ACHN (cell line): ENCODE measurements at regions not wholly inside any gene's neighbourhood (a gene's known extent, or its start where the extent isn't known, plus 50 kb on each side); places are given as distances from the start of the nearest gene placed in this dataset.

ENCODE experiments used
- DNase-seq: peaks from one replicate; pipeline ENCODE4 v3.0.0-alpha.2; 2015
- in situ Hi-C: cut with HindIII; loops from 2 replicates; pipeline ENCODE4 v1.10.0; 2017; ENCODE audit warnings: low sequenced_read_pairs, low pct_ligation_motif_present, low pct_unique_long_range_greater_than_20kb

DNA sequence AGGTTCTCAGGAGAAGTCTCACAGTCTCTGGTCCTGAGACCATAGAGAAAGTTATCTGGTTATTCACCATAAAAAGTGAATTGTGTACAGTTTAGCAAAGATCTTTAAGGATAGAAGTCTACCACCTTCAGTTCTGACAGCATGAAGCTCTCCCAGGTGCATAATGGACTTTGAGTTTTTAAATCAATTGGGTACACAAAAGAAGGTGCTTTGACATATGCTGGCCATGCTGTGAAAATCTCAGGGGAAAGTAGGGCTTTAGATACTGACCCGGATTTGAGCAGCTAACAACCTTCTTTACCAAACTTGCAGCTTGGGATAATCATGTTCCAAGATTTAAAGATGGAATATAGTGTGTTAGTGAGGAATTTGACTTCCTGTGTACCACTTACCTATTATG lies 264.2 kb downstream of the ZSWIM6 start:
- in situ Hi-C loops = no loop called here
- no peak for DNase-seq

DNA sequence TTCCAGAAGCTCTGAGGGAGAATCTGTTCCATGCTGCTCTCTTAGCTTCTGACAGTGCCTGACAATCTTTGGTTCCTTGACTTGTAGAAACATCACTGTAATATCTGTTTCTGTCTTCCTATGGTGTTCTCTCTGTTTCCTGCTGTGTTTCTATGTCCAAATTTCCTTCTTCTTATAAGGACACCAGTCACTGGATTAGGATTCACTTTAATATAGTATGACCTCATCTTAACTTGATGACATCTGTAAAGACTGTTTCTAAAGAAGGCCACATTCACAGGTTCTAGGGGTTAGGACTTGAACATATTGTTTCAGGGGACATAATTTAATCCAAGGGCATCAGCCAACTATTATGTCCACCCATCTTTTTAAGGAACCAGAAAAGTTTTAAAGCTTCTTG lies 265.6 kb downstream of the ZSWIM6 start:
- in situ Hi-C loops = no loop called here
- no peak for DNase-seq

GRCh38 chr5:61598126-61598525 lies 266.1 kb downstream of the ZSWIM6 start:
- in situ Hi-C loops = no loop called here
- no peak for DNase-seq

GRCh38 chr5:61599370-61600122 lies 267.5 kb downstream of the ZSWIM6 start:
- in situ Hi-C loops = no loop called here
- no peak for DNase-seq

GRCh38 chr5:61600123-61600444 lies 268.0 kb downstream of the ZSWIM6 start:
- in situ Hi-C loops = no loop called here

DNA sequence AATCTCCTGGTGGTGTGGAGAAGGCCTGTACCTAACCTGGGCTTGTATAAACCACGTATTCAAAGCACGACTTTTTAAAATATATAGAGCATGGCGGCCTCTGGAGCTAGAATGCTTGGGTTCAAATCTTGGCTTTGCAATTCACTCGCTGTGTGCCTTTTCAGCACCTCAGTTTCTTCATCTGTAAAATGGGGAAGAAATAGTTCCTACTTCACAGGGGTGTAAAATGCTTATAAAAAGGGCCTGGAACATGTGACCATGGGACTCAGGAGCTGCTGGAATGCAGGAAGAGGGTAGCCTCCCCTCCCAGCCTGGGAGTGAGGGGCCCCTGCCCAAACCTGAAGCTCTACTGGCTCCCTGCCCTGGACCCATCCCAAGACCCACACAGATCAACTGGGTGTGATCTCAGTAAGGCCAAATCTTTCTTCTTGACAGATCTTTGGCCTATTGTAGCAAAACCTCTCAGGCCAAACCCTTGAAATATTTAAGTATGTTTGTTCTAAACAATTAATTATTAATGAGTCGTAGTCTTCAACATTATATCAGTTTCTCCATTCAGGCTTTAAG lies 269.0 kb downstream of the ZSWIM6 start:
- in situ Hi-C loops = no loop called here
- DNase-seq = no peak

More at GRCh38 chr5:61600123-61600444, 268.0 kb downstream of the ZSWIM6 start:
- DNase-seq = no peak

DNA sequence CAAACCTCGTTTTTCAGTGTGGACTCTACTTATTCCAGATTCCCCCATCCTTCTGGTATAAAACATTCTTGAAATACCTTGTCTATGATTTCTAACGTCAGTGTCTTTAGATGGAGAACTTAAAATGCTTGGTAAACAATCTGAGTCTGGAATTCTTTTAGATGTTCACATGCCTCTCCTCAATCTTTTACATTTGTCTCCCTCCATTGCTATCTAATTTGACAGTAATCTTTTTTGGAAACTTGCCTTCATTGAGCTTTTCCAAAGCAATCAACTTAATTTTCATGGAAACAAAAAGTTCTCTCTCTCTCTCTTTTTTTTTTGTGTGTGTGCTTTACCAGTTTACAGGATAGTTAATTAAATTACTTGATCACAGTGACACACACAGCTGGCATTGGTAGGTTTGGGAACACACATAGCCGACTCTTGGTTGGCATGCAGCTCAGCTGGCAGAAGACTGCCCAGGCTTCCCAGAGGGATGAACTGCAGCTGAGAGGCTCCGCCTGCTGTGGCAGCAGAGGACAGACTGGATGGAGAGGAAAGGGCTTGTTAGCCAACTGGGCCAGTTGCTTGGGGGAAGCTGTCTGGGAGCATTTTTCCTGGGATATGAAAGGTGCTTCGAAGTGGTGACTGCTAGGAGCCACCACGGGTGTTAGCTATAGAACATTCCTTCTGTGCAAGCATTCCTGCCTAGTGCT lies 271.3 kb downstream of the ZSWIM6 start:
- no peak for DNase-seq
- in situ Hi-C loops = no loop called here

DNA sequence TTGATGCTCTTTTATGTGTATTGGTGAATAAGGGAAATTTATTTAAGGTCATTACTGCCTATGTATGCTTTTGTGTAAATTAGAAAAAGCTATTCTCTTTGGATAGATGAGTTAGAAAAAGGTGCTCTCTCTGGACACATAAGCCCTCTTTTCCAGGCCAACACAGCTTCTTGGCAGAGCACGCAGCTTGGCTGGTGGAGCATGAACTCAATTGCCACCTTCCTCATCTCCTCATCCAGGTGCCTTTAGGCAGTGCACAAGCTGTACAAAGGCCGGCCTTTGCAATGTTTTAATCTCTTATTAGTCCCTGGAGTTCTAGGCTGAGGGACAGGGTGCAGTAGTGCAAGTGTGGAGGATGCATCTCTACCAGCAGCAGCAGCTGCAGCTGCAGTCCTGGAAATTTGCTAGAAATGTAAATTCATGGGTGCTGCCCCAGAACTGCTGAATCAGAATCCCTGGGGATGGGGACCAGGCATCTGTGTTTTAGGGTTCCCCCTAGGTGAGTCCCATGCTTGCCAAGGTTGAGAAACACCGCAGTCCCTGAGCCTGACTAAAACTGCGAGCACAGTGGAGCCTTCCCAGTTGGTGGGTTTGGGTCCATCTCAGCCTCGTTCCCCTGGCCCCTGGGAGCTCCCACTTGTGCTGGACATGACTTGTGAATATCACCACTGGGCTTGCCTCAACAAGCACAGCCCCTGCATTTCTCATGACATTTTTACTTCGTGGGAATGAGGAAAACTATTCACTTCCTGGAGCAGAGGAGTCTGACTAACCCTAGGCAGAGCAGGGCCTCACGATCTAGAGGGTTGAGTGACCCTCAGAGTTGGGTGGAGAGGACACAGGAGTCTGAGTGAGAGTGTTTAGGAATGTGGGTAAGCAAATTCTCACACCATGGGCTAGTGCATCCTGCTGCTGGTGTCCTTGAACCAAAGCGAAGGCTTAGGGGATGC lies 272.3 kb downstream of the ZSWIM6 start:
- DNase-seq = no peak
- in situ Hi-C loops = no loop called here

- DNase-seq = no peak
- in situ Hi-C loops = no loop called here
Measured at GRCh38 chr5:61609840-61610677, 278.0 kb downstream of the ZSWIM6 start.

GRCh38 chr5:61610678-61611024 lies 278.6 kb downstream of the ZSWIM6 start:
- no peak for DNase-seq
- in situ Hi-C loops = no loop called here

DNA sequence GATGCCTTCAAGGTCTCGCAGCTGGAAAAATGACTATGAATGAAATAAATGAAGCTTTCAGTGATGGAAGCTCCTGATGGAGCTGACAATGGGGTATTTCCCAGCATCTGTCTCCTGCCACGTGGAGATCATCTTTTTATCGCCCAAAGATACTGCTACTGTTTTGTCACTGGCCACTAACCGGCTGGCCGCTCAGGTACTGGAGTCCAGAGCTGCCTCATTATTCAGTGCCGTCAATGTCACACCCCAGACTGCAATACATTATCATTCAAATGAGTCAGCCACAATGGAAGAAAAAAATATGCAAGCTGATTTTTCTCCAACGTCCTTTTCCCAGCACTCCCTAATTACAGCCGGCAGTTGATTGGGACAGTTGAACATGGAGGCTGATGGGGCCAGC lies 280.4 kb downstream of the ZSWIM6 start:
- no peak for DNase-seq
- in situ Hi-C loops = no loop called here

DNA sequence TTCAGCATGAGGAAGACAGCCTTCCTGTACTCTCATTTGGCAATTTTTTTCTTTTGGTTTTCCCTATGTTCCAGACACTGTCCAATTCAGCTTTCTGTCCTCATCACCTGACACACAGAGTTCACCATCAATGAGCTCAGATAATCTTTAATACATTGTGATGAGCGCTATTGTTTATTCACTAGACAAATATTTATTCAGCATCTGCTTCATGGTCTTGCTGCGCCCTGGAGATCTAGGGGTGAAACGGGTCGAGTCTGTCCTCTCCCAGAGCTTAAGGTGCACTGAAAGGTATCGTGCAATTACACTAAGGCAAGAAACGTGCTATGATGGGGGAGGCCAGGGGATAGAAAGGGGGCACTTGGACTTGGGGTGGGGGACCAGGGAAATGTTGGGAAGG lies 281.6 kb downstream of the ZSWIM6 start:
- DNase-seq = no peak
- in situ Hi-C loops = no loop called here

GRCh38 chr5:61614606-61615005 lies 282.5 kb downstream of the ZSWIM6 start:
- no peak for DNase-seq
- in situ Hi-C loops = no loop called here

DNA sequence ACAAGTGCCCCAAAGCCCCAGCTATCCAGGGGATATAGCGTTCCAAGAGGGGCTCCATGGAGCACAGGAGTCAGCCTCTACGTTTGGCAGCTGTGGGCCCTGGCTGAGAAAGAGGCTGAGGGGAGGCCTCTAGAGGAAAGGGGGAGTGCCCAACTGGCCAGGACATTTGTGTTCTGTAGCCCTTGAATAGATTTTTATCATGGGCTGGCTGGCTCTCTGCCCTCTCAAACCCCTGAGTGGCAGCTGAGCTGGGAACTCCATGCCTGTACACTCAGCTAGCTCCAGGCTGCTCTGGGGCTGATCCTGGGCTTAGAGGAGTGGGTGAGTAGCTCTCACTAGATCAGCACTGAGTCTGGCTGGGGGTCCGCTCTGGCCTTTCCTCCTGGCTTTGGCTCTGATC lies 285.0 kb downstream of the ZSWIM6 start:
- in situ Hi-C loops = no loop called here
- no peak for DNase-seq

GRCh38 chr5:61617995-61618525 lies 286.0 kb downstream of the ZSWIM6 start:
- DNase-seq = no peak
- in situ Hi-C loops = no loop called here

- in situ Hi-C loops = no loop called here
- DNase-seq = no peak
Measured at GRCh38 chr5:61618577-61618976, 286.5 kb downstream of the ZSWIM6 start.

- in situ Hi-C loops = no loop called here
- no peak for DNase-seq
Measured at GRCh38 chr5:61619289-61619688, 287.2 kb downstream of the ZSWIM6 start.
